NCI-H128 (cell line): ENCODE measurements at regions not wholly inside any gene's neighbourhood (a gene's known extent, or its start where the extent isn't known, plus 50 kb on each side); places are given as distances from the start of the nearest gene placed in this dataset.

Source experiments
- DNase-seq: peaks from one replicate; lab custom pipeline; 2025; ENCODE audit not compliant: unreplicated experiment; lab: John Stamatoyannopoulos, UW

- no peak for DNase-seq
Observed at GRCh38 chr18:24530630-24531111, 70.2 kb downstream of the HRH4 start.

GRCh38 chr18:24534271-24534670, 73.8 kb downstream of the HRH4 start:
- DNase-seq = no peak

- DNase-seq = no peak
Observed at GRCh38 chr18:24534737-24535136, 74.3 kb downstream of the HRH4 start.

- DNase-seq = no peak
Observed at GRCh38 chr18:24535527-24536295, 75.3 kb downstream of the HRH4 start.

GRCh38 chr18:24536326-24536725, 75.9 kb downstream of the HRH4 start:
- DNase-seq = no peak

- DNase-seq = no peak
Observed at GRCh38 chr18:24536834-24537233, 76.4 kb downstream of the HRH4 start.

- no peak for DNase-seq
Observed at GRCh38 chr18:24538414-24539264, 78.2 kb downstream of the HRH4 start.

- no peak for DNase-seq
Observed at GRCh38 chr18:24539866-24540617, 79.6 kb downstream of the HRH4 start.

- no peak for DNase-seq
Observed at GRCh38 chr18:24540896-24541295, 80.5 kb downstream of the HRH4 start.

GRCh38 chr18:24543086-24543794, 82.8 kb downstream of the HRH4 start:
- DNase-seq = no peak

GRCh38 chr18:24543795-24544498, 83.5 kb downstream of the HRH4 start:
- no peak for DNase-seq

GRCh38 chr18:24544949-24545348, 84.5 kb downstream of the HRH4 start:
- no peak for DNase-seq

GRCh38 chr18:24545651-24546050, 85.2 kb downstream of the HRH4 start:
- DNase-seq = no peak

- no peak for DNase-seq
Observed at GRCh38 chr18:24546307-24546706, 85.9 kb downstream of the HRH4 start.

GRCh38 chr18:24548583-24548982, 88.1 kb downstream of the HRH4 start:
- no peak for DNase-seq

GRCh38 chr18:24552218-24552617, 91.8 kb downstream of the HRH4 start:
- DNase-seq = no peak

- no peak for DNase-seq
Observed at GRCh38 chr18:24553571-24554285, 93.3 kb downstream of the HRH4 start.

- DNase-seq = no peak
Observed at GRCh38 chr18:24558403-24558802, 98.0 kb downstream of the HRH4 start.

GRCh38 chr18:24559526-24559925, 99.1 kb downstream of the HRH4 start:
- no peak for DNase-seq
